ENCODE measurements at regions not wholly inside any gene's neighbourhood (a gene's known extent, or its start where the extent isn't known, plus 50 kb on each side); places are given as distances from the start of the nearest gene placed in this dataset.

DNA sequence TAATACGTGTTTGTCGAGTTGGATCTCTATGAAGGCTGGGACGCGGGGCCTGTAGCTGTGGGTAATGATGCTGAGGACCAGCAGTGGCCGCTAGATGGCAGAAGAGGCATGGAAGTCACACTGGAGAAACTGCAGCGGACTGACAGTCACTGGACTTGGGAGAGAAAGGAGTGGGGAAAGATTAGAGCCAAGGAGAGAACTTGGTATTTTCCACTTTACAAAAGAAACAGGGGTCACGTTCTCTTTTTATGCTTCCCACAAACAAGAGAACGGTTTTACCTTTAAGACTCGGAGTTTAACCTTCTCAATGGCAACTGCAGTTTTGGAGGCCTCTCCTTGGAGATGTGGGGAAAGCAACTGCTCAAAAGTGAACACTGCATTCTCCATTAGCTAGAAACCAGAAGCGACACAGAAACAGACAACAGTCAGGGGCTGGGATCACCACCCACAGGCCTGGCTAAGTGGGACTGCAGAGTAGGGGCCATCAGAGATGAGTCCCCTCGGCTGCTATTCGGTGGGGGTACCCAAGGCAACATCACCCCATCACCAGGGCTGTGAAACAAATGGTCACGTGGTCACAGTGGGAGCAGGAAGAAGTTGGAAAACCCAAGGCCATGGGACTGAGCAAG is 51.1 kb upstream of the EDEM3 start:
- no peaks in the 10 kb centered on the region for H3K27me3 Mint-ChIP-seq (ENCODE audit: low read depth)
- H3K4me1 Mint-ChIP-seq, result peaks cover 3% of the 10 kb centered on the region; the same call in 1 of the 2 replicates
- H3K36me3 Mint-ChIP-seq, result peaks cover under 1% of the 10 kb centered on the region; the same call in 1 of the 2 replicates
- ChIA-PET POLR2A (interaction anchor here (0.9 kb wide), 1 partner anchor 169 kb away, joined by 3 read pairs; the partner anchor contains the start of gene NIBAN1), CTCF (interaction anchor here (0.5 to 2.9 kb wide), 27 partner anchors 9 to 376 kb away, joined by 3 to 35 read pairs (median 5); partner anchors contain the start of genes EDEM3, NIBAN1 and RNF2)
- TF ChIP-seq CTCF (IDR thresholded peaks at IDR 0.05) (peak; percentile 80), FOXJ3 (CRISPR knock-in tag; IDR thresholded peaks at IDR 0.05; ENCODE audit: borderline replicate concordance) (no peak), KAT7 (CRISPR knock-in tag; IDR thresholded peaks at IDR 0.05; ENCODE audit: borderline replicate concordance) (no peak), MLX (CRISPR knock-in tag; IDR thresholded peaks at IDR 0.05) (no peak), ZNF317 (CRISPR knock-in tag; IDR thresholded peaks at IDR 0.05; ENCODE audit: borderline replicate concordance, low read depth) (no peak)
- no peak overlapping the region for H3K4me3 Mint-ChIP-seq
- no peak overlapping the region for H3K27ac Mint-ChIP-seq
- DNase-seq (ENCODE audit: low spot score) (peak; percentile 86), ATAC-seq (peak; percentile 98)
- peaks cover 6% of the 10 kb centered on the region; the same call in 1 of the 2 replicates for H3K9me3 Mint-ChIP-seq

All from WTC11 (cell line).